Neural cell (in vitro differentiated cells): ENCODE measurements at regions not wholly inside any gene's neighbourhood (a gene's known extent, or its start where the extent isn't known, plus 50 kb on each side); places are given as distances from the start of the nearest gene placed in this dataset.

Source experiments
- CTCF ChIP-seq: fragments of 450-650 bp; IDR thresholded peaks from 2 replicates; pipeline ENCODE4 v1.5.1; 2014; ENCODE audit warnings: antibody characterized with exemption, mild to moderate bottlenecking, moderate library complexity; ENCODE audit not compliant: poor library complexity, severe bottlenecking
- EP300 ChIP-seq: fragments of 450-650 bp; conservative IDR thresholded peaks from 2 replicates; pipeline ENCODE4 v1.6.1; 2014; ENCODE audit warnings: antibody characterized with exemption, mild to moderate bottlenecking, moderate library complexity; ENCODE audit not compliant: poor library complexity, severe bottlenecking
- POLR2AphosphoS5 ChIP-seq: IDR thresholded peaks from 2 replicates; pipeline ENCODE4 v1.6.1; 2012
- RAD21 ChIP-seq: fragments of 450-650 bp; conservative IDR thresholded peaks from 2 replicates; pipeline ENCODE4 v1.6.1; 2014; ENCODE audit warnings: antibody characterized with exemption, mild to moderate bottlenecking, moderate library complexity
- SMC3 ChIP-seq: fragments of 450-650 bp; conservative IDR thresholded peaks from 2 replicates; pipeline ENCODE4 v1.6.1; 2014; ENCODE audit warnings: antibody characterized with exemption, mild to moderate bottlenecking, moderate library complexity; ENCODE audit not compliant: poor library complexity
- TAF1 ChIP-seq: IDR thresholded peaks from 2 replicates; pipeline ENCODE4 v1.6.1; 2012; ENCODE audit warnings: low read depth
- TF ChIP-seq, protein P1 (sequence below): IDR thresholded peaks from 2 replicates; pipeline ENCODE4 v1.6.1; 2012; ENCODE audit warnings: borderline replicate concordance

GRCh38 chr2:228273159-228273558 is 91.7 kb upstream of the SPHKAP start:
- TF ChIP-seq, protein P1, sequence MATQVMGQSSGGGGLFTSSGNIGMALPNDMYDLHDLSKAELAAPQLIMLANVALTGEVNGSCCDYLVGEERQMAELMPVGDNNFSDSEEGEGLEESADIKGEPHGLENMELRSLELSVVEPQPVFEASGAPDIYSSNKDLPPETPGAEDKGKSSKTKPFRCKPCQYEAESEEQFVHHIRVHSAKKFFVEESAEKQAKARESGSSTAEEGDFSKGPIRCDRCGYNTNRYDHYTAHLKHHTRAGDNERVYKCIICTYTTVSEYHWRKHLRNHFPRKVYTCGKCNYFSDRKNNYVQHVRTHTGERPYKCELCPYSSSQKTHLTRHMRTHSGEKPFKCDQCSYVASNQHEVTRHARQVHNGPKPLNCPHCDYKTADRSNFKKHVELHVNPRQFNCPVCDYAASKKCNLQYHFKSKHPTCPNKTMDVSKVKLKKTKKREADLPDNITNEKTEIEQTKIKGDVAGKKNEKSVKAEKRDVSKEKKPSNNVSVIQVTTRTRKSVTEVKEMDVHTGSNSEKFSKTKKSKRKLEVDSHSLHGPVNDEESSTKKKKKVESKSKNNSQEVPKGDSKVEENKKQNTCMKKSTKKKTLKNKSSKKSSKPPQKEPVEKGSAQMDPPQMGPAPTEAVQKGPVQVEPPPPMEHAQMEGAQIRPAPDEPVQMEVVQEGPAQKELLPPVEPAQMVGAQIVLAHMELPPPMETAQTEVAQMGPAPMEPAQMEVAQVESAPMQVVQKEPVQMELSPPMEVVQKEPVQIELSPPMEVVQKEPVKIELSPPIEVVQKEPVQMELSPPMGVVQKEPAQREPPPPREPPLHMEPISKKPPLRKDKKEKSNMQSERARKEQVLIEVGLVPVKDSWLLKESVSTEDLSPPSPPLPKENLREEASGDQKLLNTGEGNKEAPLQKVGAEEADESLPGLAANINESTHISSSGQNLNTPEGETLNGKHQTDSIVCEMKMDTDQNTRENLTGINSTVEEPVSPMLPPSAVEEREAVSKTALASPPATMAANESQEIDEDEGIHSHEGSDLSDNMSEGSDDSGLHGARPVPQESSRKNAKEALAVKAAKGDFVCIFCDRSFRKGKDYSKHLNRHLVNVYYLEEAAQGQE = no peak
- TF ChIP-seq CTCF (no peak), EP300 (no peak), RAD21 (no peak), SMC3 (no peak), POLR2AphosphoS5 (no peak), TAF1 (no peak)
